ENCODE measurements at regions not wholly inside any gene's neighbourhood (a gene's known extent, or its start where the extent isn't known, plus 50 kb on each side); places are given as distances from the start of the nearest gene placed in this dataset.

- TF ChIP-seq TAF1 (IDR thresholded peaks at IDR 0.05; ENCODE audit: low read depth, low read length) = no peak
- no peak for TF ChIP-seq POU2F2 (IDR thresholded peaks at IDR 0.05; ENCODE audit: low read depth, low read length)
- TF ChIP-seq POLR2A (IDR thresholded peaks at IDR 0.05; ENCODE audit: low read depth, low read length) = no peak
Observed at GRCh38 chr21:25324666-25325065, 282.6 kb downstream of the MRPL39 start.
